DOHH2 (cell line): ENCODE measurements at regions not wholly inside any gene's neighbourhood (a gene's known extent, or its start where the extent isn't known, plus 50 kb on each side); places are given as distances from the start of the nearest gene placed in this dataset.

ENCODE experiments used
- EZH2phosphoT487 ChIP-seq: fragments of 200-600 bp; sonication (generic); IDR thresholded peaks from 2 replicates; pipeline ENCODE4 v1.6.1; 2017; ENCODE audit warnings: borderline replicate concordance, mild to moderate bottlenecking, antibody characterized with exemption, low read length, moderate library complexity, mixed read lengths
- TF ChIP-seq, protein P1 (sequence below): fragments of 200-600 bp; sonication (generic); IDR thresholded peaks from one replicate; pipeline ENCODE4 v1.5.1; 2014; ENCODE audit warnings: antibody characterized with exemption, mild to moderate bottlenecking, low read depth, low read length; ENCODE audit not compliant: poor library complexity, severe bottlenecking

DNA sequence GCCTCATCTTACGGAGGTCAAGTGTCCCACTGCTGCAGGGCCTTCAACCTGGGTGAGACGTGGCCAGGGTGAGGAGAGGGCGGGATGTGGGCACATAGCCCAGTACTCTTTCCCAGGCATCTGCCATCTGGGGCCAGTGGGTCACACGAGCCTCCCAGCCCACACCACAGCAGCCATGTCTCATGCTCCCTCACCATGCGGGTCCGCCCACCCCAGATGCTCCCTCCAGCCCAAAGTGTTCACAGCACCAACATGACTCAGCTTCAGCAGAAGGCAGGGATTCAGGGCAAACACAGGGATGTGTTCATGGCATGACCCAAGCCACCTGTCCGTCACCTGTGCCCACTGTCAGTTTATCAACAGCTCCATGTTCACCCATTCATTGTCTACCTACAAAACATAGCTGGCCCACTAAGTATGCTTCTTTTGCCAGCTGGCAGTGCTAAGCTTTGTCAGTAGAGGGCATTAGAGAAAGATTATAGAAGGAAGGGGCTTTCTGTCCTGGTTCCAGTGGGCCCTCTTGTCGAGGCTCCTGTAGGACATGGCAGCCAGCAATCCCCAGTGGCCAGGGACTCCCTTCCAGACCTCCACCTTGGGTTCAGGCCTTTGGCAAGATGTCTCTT, 109.2 kb downstream of the FOXF2 start:
- TF ChIP-seq EZH2phosphoT487 = no peak
- TF ChIP-seq, protein P1, sequence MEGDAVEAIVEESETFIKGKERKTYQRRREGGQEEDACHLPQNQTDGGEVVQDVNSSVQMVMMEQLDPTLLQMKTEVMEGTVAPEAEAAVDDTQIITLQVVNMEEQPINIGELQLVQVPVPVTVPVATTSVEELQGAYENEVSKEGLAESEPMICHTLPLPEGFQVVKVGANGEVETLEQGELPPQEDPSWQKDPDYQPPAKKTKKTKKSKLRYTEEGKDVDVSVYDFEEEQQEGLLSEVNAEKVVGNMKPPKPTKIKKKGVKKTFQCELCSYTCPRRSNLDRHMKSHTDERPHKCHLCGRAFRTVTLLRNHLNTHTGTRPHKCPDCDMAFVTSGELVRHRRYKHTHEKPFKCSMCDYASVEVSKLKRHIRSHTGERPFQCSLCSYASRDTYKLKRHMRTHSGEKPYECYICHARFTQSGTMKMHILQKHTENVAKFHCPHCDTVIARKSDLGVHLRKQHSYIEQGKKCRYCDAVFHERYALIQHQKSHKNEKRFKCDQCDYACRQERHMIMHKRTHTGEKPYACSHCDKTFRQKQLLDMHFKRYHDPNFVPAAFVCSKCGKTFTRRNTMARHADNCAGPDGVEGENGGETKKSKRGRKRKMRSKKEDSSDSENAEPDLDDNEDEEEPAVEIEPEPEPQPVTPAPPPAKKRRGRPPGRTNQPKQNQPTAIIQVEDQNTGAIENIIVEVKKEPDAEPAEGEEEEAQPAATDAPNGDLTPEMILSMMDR = peak; percentile 35
